HG02642 (cell line): ENCODE measurements at regions not wholly inside any gene's neighbourhood (a gene's known extent, or its start where the extent isn't known, plus 50 kb on each side); places are given as distances from the start of the nearest gene placed in this dataset.
"Not testable (repeated sequence)": the region's sequence is repeated elsewhere in the genome, so short reads cannot be mapped to it uniquely, and the experiment has no call there.

Experiments used
- ATAC-seq: cut with Tn5 transposase; IDR thresholded peaks from one replicate; pipeline ENCODE4 v1.9.1; 2021; ENCODE audit warnings: mild to moderate bottlenecking; ENCODE audit not compliant: unreplicated experiment, poor library complexity

GRCh38 chr5:175351126-175351525 is 92.9 kb downstream of the DRD1 start:
- no peak for ATAC-seq

- no peak for ATAC-seq
Observed at GRCh38 chr5:175347931-175348330, 96.1 kb downstream of the DRD1 start.

DNA sequence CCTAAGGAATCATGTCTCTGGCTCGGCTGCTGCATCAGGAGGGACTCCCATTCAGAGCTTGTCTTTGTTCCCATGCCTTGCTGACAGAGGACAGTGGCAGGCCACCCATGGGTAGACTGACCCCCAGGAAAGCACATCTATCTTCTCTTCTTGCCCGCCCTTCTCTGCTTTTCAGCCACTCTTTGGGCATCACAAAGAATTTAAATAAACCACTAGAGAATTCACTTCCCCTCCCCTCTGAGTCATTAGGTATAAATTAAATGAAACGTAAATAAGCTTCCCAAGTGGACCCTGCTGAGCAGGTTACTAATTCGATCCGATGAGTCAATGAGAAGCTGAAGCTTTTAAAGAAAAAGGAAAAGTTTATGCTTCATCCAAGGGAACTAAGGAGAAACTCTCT is 97.0 kb downstream of the DRD1 start:
- no peak for ATAC-seq

DNA sequence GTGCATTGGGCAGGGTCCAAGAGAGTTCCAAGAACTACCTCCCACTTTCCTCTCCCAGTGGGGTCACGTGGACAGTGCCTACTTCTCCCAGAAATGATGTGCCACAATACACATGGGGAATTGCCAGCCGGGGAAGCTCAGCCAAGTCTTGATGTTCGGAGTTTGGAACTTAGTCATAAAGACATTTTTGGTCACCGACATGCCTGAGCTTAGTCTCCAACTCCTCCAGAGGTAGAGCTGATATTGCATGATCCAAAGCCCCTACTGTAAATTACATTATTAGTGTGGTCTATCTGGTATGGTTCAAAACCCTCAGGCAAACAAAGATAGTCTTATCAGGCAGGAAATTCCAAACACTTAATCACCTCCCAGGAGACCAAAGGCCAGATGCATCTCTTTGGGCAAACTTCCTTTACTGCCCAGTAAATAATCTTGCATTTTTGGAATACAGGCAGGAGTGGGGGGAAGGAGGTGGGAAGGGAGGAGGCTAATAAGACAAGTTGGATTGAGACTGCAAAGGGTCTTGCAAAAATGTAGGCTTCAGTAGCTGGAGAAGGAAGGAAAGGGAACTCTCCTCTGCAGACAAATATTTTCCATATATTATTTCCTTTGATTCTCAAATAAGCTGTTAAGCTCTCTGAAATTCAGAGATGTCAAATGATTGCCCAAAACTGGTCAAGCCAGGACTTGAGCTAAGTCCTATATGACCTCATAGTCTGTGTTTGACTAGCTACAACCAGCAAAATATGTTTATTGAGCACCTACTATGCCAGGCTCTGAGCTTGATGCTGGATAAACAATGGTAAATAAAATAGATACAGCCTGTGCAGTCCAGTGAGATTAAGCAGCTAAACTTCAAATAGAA is 99.4 kb downstream of the DRD1 start:
- no peak for ATAC-seq

DNA sequence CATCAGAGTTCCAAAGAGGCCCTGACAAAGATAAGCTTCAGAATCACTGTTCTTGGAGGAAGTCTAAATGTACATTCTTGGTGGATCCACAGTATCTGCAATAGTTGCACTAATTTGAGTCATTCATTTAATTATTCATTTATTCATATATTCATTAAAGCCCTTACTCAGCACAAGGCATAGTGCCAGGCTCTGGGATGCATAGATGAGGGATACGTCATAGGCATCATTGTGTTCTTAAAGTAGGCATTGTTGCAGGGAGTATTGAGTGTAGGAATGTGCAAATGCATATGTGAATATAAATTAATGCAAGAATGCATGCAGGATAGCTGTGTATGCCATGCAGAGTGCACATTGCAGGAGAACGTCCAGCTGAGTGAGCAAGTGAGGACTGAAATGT is 100.7 kb downstream of the DRD1 start:
- ATAC-seq = no peak

GRCh38 chr5:175340180-175340579 is 103.8 kb downstream of the DRD1 start:
- ATAC-seq = no peak

DNA sequence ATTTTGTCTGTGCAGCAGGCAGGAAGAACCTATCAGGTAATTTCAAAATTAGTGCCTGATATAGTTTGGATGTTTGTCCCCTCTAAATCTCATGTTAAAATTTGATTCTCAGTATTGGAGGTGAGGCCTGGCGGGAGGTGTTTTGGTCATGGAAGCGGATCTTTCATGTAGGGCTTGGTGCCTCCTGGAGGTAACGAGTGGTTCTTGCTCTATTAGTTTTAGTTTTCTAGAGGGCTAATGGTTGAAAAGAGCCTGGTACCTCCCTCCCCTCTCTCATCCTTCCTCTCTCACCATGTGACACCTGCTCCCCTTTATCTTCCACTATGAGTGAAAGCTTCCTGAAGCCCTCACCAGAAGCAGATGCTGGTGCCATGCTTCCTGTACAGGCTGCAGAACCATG is 106.3 kb downstream of the DRD1 start:
- no peak for ATAC-seq

DNA sequence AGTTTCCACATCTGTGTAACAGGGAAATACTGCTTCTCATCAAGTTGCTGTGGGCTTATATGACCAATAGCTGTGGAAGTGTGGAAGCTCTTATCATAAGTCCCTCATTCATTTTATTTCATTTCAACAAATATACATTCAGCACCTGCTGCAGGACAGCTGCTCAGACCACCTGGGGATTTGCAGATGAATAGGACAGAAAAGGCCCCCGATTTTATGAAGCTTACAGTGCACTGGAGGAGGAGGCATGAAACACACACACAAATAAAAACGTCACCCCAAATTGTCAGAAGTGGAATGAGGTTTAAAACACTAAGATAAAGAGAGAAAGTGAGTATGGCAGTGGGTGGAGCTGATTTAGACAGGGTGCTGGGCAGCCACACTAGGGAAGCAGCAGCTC is 107.2 kb downstream of the DRD1 start:
- no peak for ATAC-seq

- no peak for ATAC-seq
Observed at GRCh38 chr5:175335691-175336090, 108.3 kb downstream of the DRD1 start.

- ATAC-seq = not testable (repeated sequence)
Observed at GRCh38 chr5:175331173-175332036, 112.6 kb downstream of the DRD1 start.

GRCh38 chr5:175329976-175330375 is 114.0 kb downstream of the DRD1 start:
- no peak for ATAC-seq

- ATAC-seq = no peak
Observed at GRCh38 chr5:175328687-175329086, 115.3 kb downstream of the DRD1 start.

DNA sequence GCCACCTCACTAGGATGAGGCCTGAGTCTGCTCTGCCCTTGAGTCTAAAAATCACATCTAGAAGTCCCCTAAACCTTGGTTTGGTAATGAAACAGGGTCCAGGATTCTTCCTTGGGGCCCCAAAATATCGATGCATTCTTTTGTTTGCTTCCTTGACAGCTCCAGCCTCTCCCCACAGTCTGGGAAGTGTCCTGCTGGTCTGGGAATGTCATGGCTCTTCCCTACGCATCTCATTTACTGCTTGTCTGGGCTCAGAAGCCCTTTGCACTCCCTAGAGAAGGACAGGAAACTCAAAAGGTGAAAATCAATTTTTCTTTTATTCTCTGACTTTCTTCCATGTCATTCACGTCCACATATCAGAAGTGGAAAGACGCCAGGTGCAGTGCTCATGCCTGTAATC is 115.8 kb downstream of the DRD1 start:
- no peak for ATAC-seq

DNA sequence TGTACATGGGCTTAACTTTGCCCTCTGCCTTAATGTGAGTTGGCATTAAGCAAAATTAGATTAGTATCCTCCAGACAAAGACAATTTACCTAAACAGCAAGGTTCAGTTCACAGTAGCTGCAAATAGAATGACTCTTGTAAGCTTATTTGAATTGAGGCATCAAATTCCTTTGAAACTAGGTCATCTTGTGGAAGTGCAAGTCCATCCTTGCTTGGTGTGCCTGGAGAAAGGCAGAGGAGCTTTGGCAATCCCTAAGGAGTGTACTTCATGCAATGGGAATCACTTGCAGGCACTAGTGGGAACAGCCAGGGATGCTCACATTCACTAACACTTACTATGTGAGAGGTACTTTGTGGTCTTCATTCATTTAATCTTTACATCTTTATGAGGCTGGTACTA is 118.3 kb downstream of the DRD1 start:
- ATAC-seq = no peak

DNA sequence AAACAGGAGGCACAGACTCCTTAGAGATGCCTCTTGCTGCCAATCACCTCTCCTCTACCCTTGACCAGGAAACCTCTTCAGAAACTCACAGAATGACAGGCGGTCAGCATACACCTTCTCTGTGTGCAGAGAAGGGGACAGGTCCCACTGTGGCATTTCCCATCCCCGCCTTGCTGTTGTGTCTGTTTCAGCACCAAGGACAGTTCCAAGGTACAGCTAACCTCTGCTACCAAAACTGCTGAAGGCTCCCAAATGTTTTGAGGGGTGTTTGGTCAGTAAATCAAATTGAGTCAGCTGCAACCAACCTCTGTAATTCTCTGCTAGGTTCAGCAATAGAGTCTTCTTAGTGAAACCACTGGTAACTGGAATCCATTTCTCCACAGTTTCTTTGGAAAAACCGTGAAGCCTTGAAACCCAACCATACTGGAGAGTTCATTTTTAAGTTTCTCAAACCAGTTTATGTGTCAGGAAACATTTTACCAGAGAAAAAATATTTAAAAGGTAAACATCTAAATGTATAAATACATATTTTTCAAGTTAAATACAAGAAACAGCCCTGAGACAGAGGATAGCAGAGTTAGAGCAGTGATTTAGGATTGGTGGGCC is 122.0 kb downstream of the DRD1 start:
- ATAC-seq = no peak

DNA sequence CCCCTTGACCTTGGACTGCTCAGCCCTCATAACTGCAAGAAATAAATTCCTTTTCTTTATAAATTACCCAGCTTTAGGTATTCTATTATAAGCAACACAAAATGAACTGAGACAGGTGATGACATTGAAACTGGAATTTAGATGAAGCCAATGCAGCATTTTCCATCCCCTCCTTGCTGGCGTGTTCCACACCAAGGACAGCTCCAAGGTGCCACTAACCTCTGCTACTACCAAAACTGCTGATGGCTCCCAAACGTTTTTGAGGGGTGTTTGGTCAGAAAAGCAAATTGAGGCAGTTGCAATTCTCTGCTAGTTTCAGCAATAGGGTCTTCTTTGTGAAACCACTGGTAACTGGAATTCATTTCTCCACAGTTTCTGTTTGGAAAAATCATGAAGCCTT is 124.8 kb downstream of the DRD1 start:
- no peak for ATAC-seq

- no peak for ATAC-seq
Observed at GRCh38 chr5:175317872-175318271, 126.1 kb downstream of the DRD1 start.

GRCh38 chr5:175309218-175309810 is 134.7 kb downstream of the DRD1 start:
- ATAC-seq = no peak

DNA sequence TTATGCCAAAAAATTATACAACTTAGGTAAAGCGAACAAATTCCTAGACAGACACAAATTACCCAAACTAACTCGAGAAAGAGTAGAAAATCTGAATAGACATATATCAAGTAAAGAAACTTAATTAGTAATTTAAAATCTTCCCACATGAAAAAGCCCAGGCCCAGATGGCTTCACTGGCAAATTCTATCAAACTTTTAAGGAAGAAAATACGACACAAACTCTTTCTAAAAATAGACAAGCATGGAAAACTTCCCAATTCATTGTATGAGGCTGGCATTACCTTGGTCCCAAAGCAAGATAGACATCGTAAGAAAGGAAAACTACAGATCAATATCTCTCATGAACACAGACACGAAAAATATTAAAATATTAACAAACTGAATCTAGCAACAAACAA is 135.3 kb downstream of the DRD1 start:
- no peak for ATAC-seq

DNA sequence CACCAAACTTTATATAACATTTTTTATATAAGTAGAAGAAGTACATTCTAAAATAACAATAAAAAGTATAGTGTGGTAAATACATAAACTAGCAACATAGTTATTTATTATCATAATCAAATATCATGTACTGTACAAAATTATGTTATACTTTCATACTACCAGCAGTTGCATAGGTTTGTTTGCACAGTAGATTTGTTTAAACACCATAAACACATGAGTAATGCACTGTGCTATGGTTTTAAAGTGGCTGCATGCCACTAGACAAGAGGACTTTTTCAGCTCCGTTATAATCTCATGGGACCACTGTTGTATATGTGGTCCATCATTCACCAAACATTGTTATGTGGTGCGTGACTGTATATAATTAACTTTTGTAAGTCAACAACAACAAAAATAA is 137.6 kb downstream of the DRD1 start:
- ATAC-seq = no peak

GRCh38 chr5:175305251-175305650 is 138.7 kb downstream of the DRD1 start:
- no peak for ATAC-seq
